IMR-90 (cell line): ENCODE measurements at regions not wholly inside any gene's neighbourhood (a gene's known extent, or its start where the extent isn't known, plus 50 kb on each side); places are given as distances from the start of the nearest gene placed in this dataset.

Experiments
- ATAC-seq: fragments of 200-7000 bp; cut with Tn5 transposase; 2 replicates; pipeline ENCODE4 v1.9.1; 2020; ENCODE audit warnings: low read depth, mild to moderate bottlenecking, moderate library complexity
- BruUV-seq: library from RNA; stranded (reverse); fragments of 400-500 nt; replicated peaks from 2 replicates; lab custom pipeline; 2021; lab: Mats Ljungman, UMichigan
- CTCF ChIA-PET: fragments of 300-600 bp; formaldehyde crosslinking; extraction: SDS; loops from one replicate; lab custom pipeline; 2021; ENCODE audit warnings: antibody characterized with exemption; lab: Yijun Ruan, JAX
- POLR2A ChIA-PET: fragments of 300-600 bp; sonication (Branson Sonifier 250); formaldehyde crosslinking; loops from one replicate; lab custom pipeline; 2022; ENCODE audit warnings: antibody characterized with exemption; ENCODE audit not compliant: unreplicated experiment; lab: Charles Lee
- DNase-seq: peaks from one replicate; pipeline ENCODE4 v3.0.0; 2013
- H2AFZ ChIP-seq: replicated peaks from 2 replicates; pipeline ENCODE3; 2013; ENCODE audit warnings: low read length, mild to moderate bottlenecking; ENCODE audit not compliant: poor library complexity
- H2AK5ac ChIP-seq: 2 replicates; pipeline ENCODE4 v1.6.1; 2013; ENCODE audit warnings: low read depth, low read length, inconsistent platforms
- H2AK9ac ChIP-seq: replicated peaks from 2 replicates; pipeline ENCODE3; 2013; ENCODE audit warnings: mild to moderate bottlenecking, low read depth, low read length, moderate library complexity; ENCODE audit not compliant: poor library complexity
- H2BK120ac ChIP-seq: 2 replicates; pipeline ENCODE4 v1.6.1; 2013; ENCODE audit warnings: low read depth, low read length, inconsistent platforms
- H2BK15ac ChIP-seq: 3 replicates; pipeline ENCODE4 v1.6.1; 2013; ENCODE audit warnings: low read depth, low read length, inconsistent platforms
- H2BK20ac ChIP-seq: 2 replicates; pipeline ENCODE4 v1.6.1; 2013; ENCODE audit warnings: low read depth, mild to moderate bottlenecking, inconsistent platforms, low read length, moderate library complexity
- H2BK5ac ChIP-seq: 2 replicates; pipeline ENCODE4 v1.6.1; 2013; ENCODE audit warnings: mild to moderate bottlenecking, low read depth, low read length, inconsistent platforms; ENCODE audit not compliant: poor library complexity, severe bottlenecking
- H3K14ac ChIP-seq: replicated peaks from 2 replicates; pipeline ENCODE4 v1.6.1; 2013; ENCODE audit warnings: low read depth, low read length, inconsistent platforms
- H3K18ac ChIP-seq: 2 replicates; pipeline ENCODE4 v1.6.1; 2013; ENCODE audit warnings: low read depth, low read length, control low read depth
- H3K23ac ChIP-seq: 2 replicates; pipeline ENCODE4 v1.6.1; 2013; ENCODE audit warnings: low read depth, low read length, inconsistent platforms
- H3K27ac ChIP-seq: 2 replicates; pipeline ENCODE4 v1.5.1; 2013; ENCODE audit warnings: mild to moderate bottlenecking, control low read depth, low read length; ENCODE audit not compliant: insufficient read depth
- H3K27me3 ChIP-seq: 2 replicates; pipeline ENCODE4 v1.6.1; 2013; ENCODE audit warnings: low read length; ENCODE audit not compliant: control insufficient read depth, insufficient read depth
- H3K36me3 ChIP-seq: 2 replicates; pipeline ENCODE4 v1.6.1; 2013; ENCODE audit warnings: low read length, mixed read lengths; ENCODE audit not compliant: control insufficient read depth, insufficient read depth
- H3K4ac ChIP-seq: 2 replicates; pipeline ENCODE4 v1.6.1; 2013; ENCODE audit warnings: low read depth, low read length, inconsistent platforms
- H3K4me1 ChIP-seq: 2 replicates; pipeline ENCODE4 v1.6.1; 2013; ENCODE audit warnings: low read length, mixed read lengths; ENCODE audit not compliant: control insufficient read depth, insufficient read depth
- H3K4me2 ChIP-seq: 2 replicates; pipeline ENCODE4 v1.6.1; 2013; ENCODE audit warnings: low read depth, mild to moderate bottlenecking, control low read depth, low read length, moderate library complexity
- H3K4me3 ChIP-seq: 2 replicates; pipeline ENCODE4 v1.5.1; 2013; ENCODE audit warnings: low read depth, mild to moderate bottlenecking, control low read depth, low read length, moderate library complexity; ENCODE audit not compliant: insufficient read depth
- H3K56ac ChIP-seq: 2 replicates; pipeline ENCODE4 v1.6.1; 2013; ENCODE audit warnings: low read length, inconsistent platforms; ENCODE audit not compliant: insufficient read depth; ENCODE audit errors: extremely low read depth
- H3K79me1 ChIP-seq, 2 experiments: 2 replicates each; pipeline ENCODE4 v1.6.1; 2013; ENCODE audit warnings: low read length in 2 of 2, inconsistent platforms in 1 of 2, low read depth in 1 of 2
- H3K9ac ChIP-seq: 2 replicates; pipeline ENCODE4 v1.6.1; 2013; ENCODE audit warnings: low read depth, low read length, control low read depth
- H3K9me1 ChIP-seq: 2 replicates; pipeline ENCODE4 v1.6.1; 2013; ENCODE audit warnings: low read length, inconsistent platforms; ENCODE audit not compliant: insufficient read depth
- H3K9me3 ChIP-seq: 2 replicates; pipeline ENCODE4 v1.6.1; 2013; ENCODE audit warnings: low read length; ENCODE audit not compliant: control insufficient read depth, insufficient read depth
- H4K20me1 ChIP-seq: 2 replicates; pipeline ENCODE4 v1.6.1; 2013; ENCODE audit warnings: low read length, inconsistent platforms; ENCODE audit not compliant: insufficient read depth
- H4K5ac ChIP-seq: 2 replicates; pipeline ENCODE4 v1.6.1; 2013; ENCODE audit warnings: mild to moderate bottlenecking, low read depth, low read length, control low read depth
- H4K8ac ChIP-seq, 2 experiments: 2 replicates each; pipeline ENCODE4 v1.6.1; 2013; ENCODE audit warnings: low read depth in 2 of 2, low read length in 2 of 2, control low read depth in 1 of 2, inconsistent platforms in 1 of 2
- H4K91ac ChIP-seq: 2 replicates; pipeline ENCODE4 v1.6.1; 2013; ENCODE audit warnings: low read depth, low read length, inconsistent platforms; ENCODE audit not compliant: insufficient read depth
- BHLHE40 ChIP-seq: fragments of 150-350 bp; IDR thresholded peaks from 2 replicates; pipeline ENCODE4 v1.6.1; 2016; ENCODE audit warnings: mild to moderate bottlenecking, low read depth, low read length
- CEBPB ChIP-seq: IDR thresholded peaks from 2 replicates; pipeline ENCODE4 v1.6.1; 2012; ENCODE audit warnings: low read depth, low read length, improper control_type of control experiment
- ELK1 ChIP-seq: fragments of 150-350 bp; IDR thresholded peaks from 2 replicates; pipeline ENCODE4 v1.6.1; 2016; ENCODE audit warnings: low read depth, mild to moderate bottlenecking, low read length, moderate library complexity, borderline replicate concordance
- MAFK ChIP-seq: IDR thresholded peaks from 2 replicates; pipeline ENCODE4 v1.6.1; 2012; ENCODE audit warnings: low read depth, low read length, improper control_type of control experiment
- MAZ ChIP-seq: IDR thresholded peaks from 2 replicates; pipeline ENCODE4 v1.6.1; 2012; ENCODE audit warnings: low read depth, mild to moderate bottlenecking, low read length, improper control_type of control experiment, moderate library complexity, borderline replicate concordance
- NFE2L2 ChIP-seq: fragments of 150-350 bp; IDR thresholded peaks from 2 replicates; pipeline ENCODE4 v1.6.1; 2016; ENCODE audit warnings: low read depth, mild to moderate bottlenecking, low read length
- POLR2A ChIP-seq: IDR thresholded peaks from 2 replicates; pipeline ENCODE4 v1.6.1; 2012; ENCODE audit warnings: mild to moderate bottlenecking, low read depth, low read length
- RCOR1 ChIP-seq: IDR thresholded peaks from 2 replicates; pipeline ENCODE4 v1.6.1; 2012; ENCODE audit warnings: mild to moderate bottlenecking, low read length, improper control_type of control experiment; ENCODE audit not compliant: insufficient replicate concordance
- RFX5 ChIP-seq: IDR thresholded peaks from 2 replicates; pipeline ENCODE4 v1.8.0; 2012; ENCODE audit warnings: low read depth, mild to moderate bottlenecking, low read length, moderate library complexity
- WGBS, 2 experiments: methylation state at CpG; one replicate each; pipeline versions ENCODE4 v1.1.5 to v1.1.7; 2013; ENCODE audit warnings: missing lambda C conversion rate in 2 of 2; ENCODE audit not compliant: insufficient read length in 1 of 2; ENCODE audit errors: extremely low coverage in 2 of 2; 5-methylcytosine and 5-hydroxymethylcytosine counted together
- dilution Hi-C: fragments of 300-500 bp; cut with HindIII; formaldehyde crosslinking; loops from one replicate; pipeline ENCODE4 v1.14.3; 2018; ENCODE audit warnings: low sequenced_read_pairs; ENCODE audit not compliant: unreplicated experiment
- in situ Hi-C: fragments of 300-500 bp; cut with MboI; formaldehyde crosslinking; loops from 3 replicates; pipeline ENCODE4 v1.14.3; 2019; ENCODE audit warnings: low sequenced_read_pairs, inconsistent platforms, mixed read lengths
- intact Hi-C: fragments of 100-400 bp; cut with micrococcal nuclease; formaldehyde crosslinking; loops from 2 replicates; pipeline ENCODE4 v1.10.0; 2022

GRCh38 chr10:4201866-4202825 is 417.1 kb upstream of the KLF6 start (continued):
- TF ChIP-seq ELK1, result no peak

- TF ChIP-seq NFE2L2 (no peak), BHLHE40 (no peak), ELK1 (no peak), MAZ (no peak), MAFK (no peak), RCOR1 (no peak), RFX5 (no peak), POLR2A (no peak), CEBPB (no peak)
- Histone ChIP-seq H4K8ac (no peak overlapping the region), H3K18ac (no peak overlapping the region), H3K4me1 (peaks cover 4% of the 10 kb centered on the region; the same call in 1 of the 2 replicates), H3K9me3 (no peaks in the 10 kb centered on the region), H3K79me1 (no peaks in the 10 kb centered on the region), H2BK5ac (no peak overlapping the region), H3K4me3 (no peak overlapping the region), H3K9ac (no peak overlapping the region), H4K5ac (no peak overlapping the region), H2AK9ac (no peak overlapping the region), H3K14ac (no peak overlapping the region), H4K20me1 (no peaks in the 10 kb centered on the region), H3K23ac (no peak overlapping the region), H2BK20ac (no peak overlapping the region), H3K4ac (no peak overlapping the region), H3K9me1 (0 out of 2 replicates have a peak, but pooled peaks cover 3% of the 10 kb centered on the region), H4K91ac (no peak overlapping the region), H2BK120ac (no peak overlapping the region), H2BK15ac (no peak overlapping the region), H2AFZ (no peak overlapping the region), H3K4me2 (no peak overlapping the region), H2AK5ac (no peak overlapping the region), H3K36me3 (no peaks in the 10 kb centered on the region), H3K56ac (no peak overlapping the region), H3K27ac (no peak overlapping the region), H3K27me3 (no peaks in the 10 kb centered on the region)
- intact Hi-C loops, result no loop called here
- ChIA-PET POLR2A (no interaction called here), CTCF (no interaction called here)
- no peak for ATAC-seq
- in situ Hi-C loops, result no loop called here
- WGBS, 2 experiments, result no CpG with 5 or more reads among the region's 2 CpGs
- no TSS peak for BruUV-seq
- dilution Hi-C loops, result no loop called here
- DNase-seq, result no peak
These were observed 414.2 kb upstream of the KLF6 start for GRCh38 chr10:4199196-4199595.
